IPS-NIHi11 (cell line): ENCODE measurements at regions not wholly inside any gene's neighbourhood (a gene's known extent, or its start where the extent isn't known, plus 50 kb on each side); places are given as distances from the start of the nearest gene placed in this dataset.

Experiments
- DNase-seq: peaks from one replicate; pipeline ENCODE4 v3.0.0; 2012; ENCODE audit warnings: mixed read lengths, low spot score

DNA sequence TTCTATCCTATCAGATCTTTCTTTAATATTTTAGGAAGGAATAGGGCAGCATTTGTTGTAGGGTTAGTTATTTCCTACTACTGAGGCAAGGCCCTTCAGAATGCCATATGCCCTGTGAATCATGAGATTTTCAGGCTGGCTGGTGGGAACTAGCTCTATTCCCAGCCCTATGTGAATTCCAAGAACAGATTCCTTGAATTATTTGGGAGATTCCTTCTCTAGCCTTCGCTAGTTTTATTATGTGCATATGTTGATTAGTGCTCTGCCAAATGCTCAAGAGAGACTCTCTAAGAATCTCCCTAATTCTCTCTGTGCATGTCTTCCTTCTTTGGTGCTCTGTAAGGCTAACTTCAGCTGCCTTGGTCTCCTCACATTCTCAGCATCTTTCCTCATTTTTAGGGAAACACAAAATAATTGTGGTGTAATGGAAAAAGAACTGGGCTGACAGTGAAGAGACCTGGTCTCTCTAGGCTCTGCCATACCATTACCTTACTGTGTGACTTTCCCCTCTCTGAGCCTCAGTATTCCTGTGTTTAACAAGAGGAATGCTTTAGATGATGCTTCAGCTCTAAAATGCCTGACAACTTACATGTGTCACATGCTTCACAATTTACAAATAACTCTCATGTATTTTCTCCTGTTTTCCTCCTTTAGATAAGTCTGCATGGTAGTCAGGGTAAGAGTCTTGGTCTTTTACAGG is 79.7 kb downstream of the VMA21 start:
- DNase-seq = no peak

- DNase-seq = no peak
These were observed 81.1 kb downstream of the VMA21 start for GRCh38 chrX:151478058-151478457.

- DNase-seq = peak; percentile 31
These were observed 74.8 kb upstream of the PASD1 start for GRCh38 chrX:151488677-151489076.

DNA sequence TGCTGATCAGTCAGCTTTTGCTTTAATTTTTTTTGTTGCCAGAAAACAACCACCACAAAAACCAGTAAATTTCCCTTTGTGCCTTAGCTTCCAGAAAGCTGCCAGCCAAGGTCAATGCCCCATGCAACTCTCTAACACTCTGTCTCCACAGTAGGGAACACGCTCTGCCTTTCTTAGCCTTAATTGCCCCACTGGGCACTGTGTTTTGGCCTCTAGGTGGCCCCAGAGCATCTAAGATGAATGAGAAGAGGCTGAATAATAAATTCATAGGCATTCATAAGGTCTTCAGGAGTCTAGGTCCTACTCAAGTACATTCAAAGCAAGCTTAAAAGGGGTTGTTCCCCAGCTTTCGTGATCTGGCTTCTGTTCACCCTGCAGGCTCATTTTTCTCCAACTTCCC is 57.7 kb upstream of the PASD1 start:
- peak; percentile 16 for DNase-seq

DNA sequence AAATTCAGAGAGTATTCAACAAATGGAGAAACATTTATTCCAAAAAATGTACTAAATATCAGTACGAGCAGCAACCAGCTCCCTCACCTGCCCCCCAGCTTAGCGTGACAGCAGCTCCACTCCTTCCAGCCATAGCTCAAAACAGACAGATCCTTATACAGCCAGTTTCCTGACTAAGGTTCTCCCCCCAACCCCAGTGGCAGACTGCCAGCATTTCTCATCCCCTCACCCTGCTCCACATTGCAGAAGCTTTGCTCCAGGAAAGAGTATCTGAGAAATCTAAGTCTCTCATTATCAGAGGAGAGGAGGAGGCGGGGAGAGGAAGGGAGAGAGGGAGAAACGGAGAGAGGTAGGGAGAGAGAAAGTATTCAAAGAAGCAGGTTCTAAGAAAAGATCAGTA is 53.3 kb upstream of the PASD1 start:
- no peak for DNase-seq

DNA sequence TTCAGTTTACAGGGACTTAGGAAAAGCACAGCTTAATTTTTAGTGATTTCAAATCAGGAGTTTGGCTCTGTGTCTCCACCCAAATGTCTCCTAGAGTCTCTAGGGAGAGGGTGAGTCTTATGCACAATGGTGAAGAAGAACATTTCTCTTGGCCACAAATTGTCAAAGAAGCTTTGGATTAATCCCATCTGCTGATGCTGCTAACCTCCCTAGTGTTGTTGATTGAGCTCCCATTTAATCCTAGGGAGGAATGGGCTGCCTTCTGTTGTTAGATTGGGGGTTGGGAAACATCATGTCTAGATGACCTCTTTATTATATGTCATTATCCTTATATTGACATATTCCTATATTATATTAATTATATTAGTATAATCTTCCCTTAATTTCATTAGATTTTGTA is 50.0 kb upstream of the PASD1 start:
- DNase-seq = no peak
